RPMI7951 (cell line): ENCODE measurements at regions not wholly inside any gene's neighbourhood (a gene's known extent, or its start where the extent isn't known, plus 50 kb on each side); places are given as distances from the start of the nearest gene placed in this dataset.
"Not testable (repeated sequence)": the region's sequence is repeated elsewhere in the genome, so short reads cannot be mapped to it uniquely, and the experiment has no call there.

ENCODE experiments used
- DNase-seq: peaks from one replicate; pipeline ENCODE4 v3.0.0-alpha.2; 2012; ENCODE audit warnings: low read depth

- no peak for DNase-seq
Measured at GRCh38 chr12:34303091-34303870, 281.0 kb downstream of the ALG10 start.

GRCh38 chr12:34304001-34304400 lies 281.7 kb downstream of the ALG10 start:
- DNase-seq: no peak

DNA sequence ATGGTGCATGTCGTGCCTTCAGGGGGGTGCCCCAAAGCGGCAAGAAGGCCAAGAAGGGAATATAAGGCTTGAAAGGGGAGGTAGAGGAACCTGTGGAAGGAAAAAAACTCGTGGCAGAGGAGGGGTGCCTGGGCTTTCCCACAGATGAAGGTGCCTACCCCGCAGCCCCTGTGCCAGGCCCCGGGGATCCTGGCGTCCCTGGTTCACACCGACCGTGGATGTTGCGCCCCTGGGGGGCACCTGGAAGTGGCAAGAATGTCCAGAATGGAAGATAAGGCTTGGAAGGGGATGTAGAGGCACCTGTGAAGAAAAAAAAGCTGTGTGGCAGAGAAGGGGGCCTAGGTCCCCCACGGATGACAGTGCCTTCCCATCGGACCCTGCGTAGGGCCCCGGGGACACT lies 282.2 kb downstream of the ALG10 start:
- no peak for DNase-seq

DNA sequence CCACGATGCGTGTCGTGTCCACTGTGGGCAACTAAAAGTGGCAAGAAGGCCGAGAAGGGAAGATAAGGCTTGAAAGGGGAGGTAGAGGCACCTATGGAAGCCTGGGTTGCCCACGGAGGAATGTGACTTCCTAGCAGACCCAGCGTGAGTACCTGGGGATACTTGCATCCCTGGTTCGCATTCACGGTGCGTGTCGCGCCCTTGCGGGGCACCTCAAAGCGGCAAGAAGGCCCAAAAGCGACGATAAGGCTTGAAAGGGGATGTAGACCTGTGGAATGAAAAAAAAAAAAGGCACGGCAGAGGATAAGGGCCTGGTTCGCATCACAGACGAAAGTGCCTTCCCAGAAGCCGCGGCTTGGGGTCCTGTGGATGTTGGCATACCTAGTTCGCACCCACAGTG lies 282.9 kb downstream of the ALG10 start:
- no peak for DNase-seq

GRCh38 chr12:34306133-34306830 lies 284.0 kb downstream of the ALG10 start:
- DNase-seq: no peak

- not testable (repeated sequence) for DNase-seq
Measured at GRCh38 chr12:34309806-34310804, 287.8 kb downstream of the ALG10 start.

DNA sequence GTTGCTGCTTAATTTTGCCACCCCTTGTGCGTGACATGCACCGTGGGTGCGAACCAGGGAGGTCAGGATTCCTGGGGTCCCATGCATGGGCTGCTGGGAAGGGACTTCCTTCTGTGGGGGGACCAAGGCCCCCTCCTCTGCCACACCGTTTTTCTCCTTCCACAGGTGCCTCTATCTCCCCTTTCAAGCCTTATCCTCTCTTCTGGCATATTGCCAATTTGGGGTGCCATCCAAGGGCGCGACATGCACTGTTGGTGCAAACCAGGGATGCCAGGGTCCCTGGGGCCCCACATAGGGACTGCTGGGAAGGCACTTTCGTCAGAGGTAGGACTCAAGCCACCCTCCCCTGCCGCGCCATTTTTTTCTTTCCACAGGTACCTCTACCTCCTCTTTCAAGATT lies 289.0 kb downstream of the ALG10 start:
- no peak for DNase-seq

DNA sequence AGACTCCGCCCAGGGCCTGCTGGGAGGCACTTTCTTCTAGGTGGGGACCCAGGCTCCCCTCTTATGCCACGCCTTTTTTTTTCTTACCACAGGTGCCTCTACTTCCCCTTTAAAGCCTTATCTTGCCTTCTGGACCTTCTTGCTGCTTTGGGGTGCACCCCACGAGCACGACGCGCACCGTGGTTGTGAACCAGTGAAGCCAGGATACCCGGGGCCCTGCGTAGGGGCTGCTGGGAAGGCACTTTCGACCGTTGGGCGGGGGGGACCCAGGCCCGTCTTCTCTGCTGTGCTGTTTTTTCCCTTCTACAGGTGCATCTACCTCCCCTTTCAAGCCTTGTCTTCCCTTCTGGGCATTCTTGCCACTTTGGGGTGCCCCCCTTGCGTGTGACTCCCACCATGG lies 305.4 kb downstream of the ALG10 start:
- DNase-seq: no peak

- no peak for DNase-seq
Measured at GRCh38 chr12:34333337-34333736, 311.0 kb downstream of the ALG10 start.

DNA sequence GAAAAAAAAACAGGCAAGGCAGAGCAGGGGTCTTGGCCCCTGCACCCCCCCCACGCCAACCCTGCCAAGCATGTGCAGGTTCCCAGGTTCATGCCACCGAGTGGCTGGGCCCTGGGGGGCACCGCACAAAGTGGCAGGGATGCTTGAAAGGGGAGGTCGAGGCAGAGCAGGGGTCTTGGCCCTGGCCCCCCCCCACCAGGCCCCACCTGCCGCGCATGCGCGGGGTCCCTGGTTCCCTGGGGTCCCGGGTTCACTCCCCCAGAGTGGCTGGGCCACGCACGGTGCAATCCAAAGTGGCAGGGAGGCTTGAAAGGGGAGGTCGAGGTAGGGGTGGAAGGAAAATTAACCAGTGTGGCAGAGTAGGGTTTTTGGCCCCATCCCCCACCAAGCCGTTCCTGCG lies 312.2 kb downstream of the ALG10 start:
- no peak for DNase-seq

- DNase-seq: no peak
Measured at GRCh38 chr12:34334953-34335743, 312.9 kb downstream of the ALG10 start.

DNA sequence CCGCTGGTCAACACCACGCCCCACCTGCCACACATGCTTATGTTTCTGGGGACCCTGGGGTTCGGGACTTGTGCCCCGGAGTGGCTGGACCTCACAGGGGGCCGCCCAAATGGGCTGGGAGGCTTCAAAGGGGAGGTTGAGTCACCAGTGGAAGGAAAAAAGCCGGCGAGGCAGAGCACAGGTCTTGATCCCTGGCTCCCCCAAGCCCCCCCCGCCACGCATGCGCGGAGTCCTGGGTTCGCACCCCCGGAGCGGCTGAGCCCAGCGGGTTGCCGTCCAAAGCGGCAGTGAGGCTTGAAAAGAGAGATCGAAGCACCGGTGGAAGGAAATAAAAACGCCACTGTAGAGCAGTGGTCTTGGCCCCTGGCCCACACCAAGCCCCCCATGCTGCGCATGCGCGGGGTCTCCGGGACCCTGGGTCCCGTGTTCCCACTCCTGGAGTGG lies 313.5 kb downstream of the ALG10 start:
- no peak for DNase-seq

DNA sequence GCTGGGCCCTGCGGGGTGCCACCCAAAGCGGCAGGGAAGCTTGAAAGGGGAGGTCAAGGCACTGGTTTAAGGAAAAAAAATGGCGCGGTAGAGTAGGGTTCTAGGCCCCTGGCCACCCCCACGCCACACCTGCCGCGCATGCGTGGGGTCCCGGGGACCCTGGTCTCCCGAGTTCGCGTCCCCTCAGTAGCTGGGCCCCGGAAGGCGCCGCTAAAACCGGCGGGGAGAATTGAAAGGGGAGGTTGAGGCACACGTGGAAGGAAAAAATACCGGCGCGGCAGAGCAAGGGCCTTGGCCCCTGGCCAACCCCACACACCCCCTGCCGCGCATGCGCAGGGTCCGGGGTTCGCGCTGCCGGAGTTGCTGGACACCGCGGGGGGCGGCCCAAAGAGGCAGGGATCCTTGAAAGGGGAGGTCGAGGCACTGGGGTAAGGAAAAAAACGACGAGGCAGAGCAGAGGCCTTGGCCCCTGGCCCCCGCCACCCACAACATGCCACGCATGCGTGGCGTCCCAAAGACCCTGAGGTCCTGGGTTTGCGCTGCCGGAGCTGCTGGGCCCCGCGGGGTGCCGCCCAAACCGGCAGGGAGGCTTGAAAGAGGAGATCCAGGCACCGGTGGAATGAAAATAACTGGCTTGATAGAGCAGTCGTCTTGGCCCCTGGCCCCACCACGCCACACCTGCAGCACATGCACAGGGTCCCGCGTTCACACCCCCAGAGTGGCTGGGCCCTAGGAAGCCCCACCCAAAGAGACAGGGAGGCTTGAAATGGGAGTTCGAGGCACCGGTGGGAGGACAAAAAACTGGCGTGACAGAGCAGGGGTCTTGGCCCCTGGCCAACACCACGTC lies 314.5 kb downstream of the ALG10 start:
- no peak for DNase-seq

GRCh38 chr12:34338751-34339150 lies 316.5 kb downstream of the ALG10 start:
- DNase-seq: no peak

GRCh38 chr12:34339922-34340321 lies 317.6 kb downstream of the ALG10 start:
- no peak for DNase-seq

- no peak for DNase-seq
Measured at GRCh38 chr12:34340534-34341361, 318.5 kb downstream of the ALG10 start.

DNA sequence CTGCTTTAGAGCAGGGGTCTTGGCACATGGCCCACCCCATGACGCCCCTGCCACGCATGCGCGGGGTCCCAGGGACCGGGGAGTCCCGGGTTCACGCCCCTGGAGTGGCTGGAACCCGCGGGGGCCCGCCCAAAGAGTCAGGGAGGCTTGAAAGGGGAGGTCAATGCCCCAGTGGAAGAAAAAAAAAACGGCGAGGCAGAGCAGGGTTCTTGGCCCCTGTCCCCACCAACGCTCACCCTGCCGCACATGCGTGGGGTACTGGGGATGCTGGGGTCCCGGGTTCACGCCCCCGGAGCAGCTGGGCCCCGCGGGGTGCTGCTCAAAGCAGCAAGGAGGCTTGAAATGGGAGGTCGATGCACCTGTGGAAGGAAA lies 319.1 kb downstream of the ALG10 start:
- no peak for DNase-seq

DNA sequence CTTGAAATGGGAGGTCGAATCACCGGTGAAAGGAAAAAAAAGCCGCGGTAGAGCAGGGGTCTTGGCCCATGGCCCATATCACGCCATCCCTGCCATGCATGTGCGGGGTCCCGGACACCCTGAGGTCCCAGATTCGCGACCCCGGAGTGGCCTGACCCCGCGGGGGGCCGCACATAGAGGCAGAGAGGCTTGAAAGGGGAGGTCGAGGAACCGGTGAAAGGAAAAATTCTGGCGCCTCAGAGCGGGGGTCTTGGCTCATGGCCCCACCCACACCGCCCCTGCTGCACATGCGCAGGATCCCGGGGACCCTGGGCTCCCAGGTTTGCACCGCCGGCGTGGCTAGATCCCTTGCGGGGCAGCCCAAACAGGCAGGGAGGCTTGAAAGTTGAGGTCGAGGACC lies 319.8 kb downstream of the ALG10 start:
- DNase-seq: no peak

DNA sequence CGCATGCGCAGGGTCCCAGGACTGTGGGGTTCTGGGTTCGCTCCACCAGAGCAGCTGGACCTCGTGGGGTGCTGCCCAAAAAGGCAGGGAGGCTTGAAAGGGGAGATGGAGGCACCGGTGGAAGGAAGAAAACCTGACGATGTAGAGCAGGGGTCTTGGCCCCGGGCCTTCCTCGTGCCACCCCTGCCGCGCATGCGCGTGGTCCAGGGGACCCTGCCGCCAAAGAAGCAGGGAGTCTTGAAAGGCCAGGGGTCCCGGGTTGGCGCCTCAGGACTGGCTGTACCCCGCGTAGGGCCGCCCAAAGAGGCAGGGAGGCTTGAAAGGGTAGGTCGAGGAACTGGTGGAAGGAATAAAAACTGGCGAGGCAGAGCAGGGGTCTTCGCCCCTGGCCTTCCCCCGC lies 321.0 kb downstream of the ALG10 start:
- DNase-seq: no peak

DNA sequence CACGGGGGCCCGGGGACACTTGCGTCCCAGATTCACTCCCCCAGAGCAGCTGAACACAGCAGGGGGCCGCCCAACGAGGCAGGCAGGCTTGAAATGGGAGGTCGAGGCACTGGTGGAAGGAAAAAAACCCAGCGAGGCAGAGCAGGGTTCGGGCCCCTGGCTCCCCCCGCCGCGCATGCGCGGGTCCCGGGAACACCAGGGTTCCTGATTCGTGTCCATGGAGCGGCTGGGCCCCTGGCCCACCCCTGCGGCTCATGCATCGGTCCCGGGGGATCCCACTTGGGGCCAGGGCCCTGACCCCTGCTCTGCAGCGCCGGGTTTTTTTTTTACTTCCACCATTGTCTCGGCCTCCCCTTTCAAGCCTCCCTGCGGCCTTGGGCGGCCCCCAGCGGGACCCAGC lies 321.5 kb downstream of the ALG10 start:
- no peak for DNase-seq
